ENCODE measurements at regions not wholly inside any gene's neighbourhood (a gene's known extent, or its start where the extent isn't known, plus 50 kb on each side); places are given as distances from the start of the nearest gene placed in this dataset.

DNA sequence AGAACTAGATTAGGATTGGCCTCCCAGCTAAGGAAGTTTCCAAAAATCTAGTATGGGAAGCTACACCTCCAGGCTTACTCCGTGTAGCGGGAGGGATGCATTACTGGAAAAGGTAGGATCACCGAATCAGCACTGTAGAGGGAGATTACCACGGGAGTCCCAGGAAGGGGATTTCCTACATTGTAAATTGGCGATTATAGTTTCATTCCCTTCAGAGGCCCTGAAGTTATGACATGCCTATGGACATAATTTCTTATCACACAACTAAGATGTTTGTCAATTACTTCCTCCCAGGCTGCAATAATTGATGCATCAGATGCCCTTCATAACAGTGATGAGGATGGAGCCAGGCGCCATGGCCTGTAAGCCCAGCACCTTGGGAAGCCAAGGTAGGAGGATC, 71.2 kb upstream of the NR4A3 start:
- TF ChIP-seq POLR2A (IDR thresholded peaks at IDR 0.05; ENCODE audit: low read depth, low read length): no peak
- no peak for TF ChIP-seq POLR2AphosphoS5 (IDR thresholded peaks at IDR 0.05; ENCODE audit: low read depth, low read length)
- TF ChIP-seq TAF1 (IDR thresholded peaks at IDR 0.05; ENCODE audit: borderline replicate concordance, low read depth, low read length): no peak
